22Rv1 (cell line): ENCODE measurements at regions not wholly inside any gene's neighbourhood (a gene's known extent, or its start where the extent isn't known, plus 50 kb on each side); places are given as distances from the start of the nearest gene placed in this dataset.

ENCODE experiments used
- ZFX ChIP-seq: fragments of 450-650 bp; IDR thresholded peaks from 2 replicates; pipeline ENCODE4 v1.6.1; 2017; ENCODE audit warnings: antibody characterized with exemption, borderline replicate concordance
- TF ChIP-seq, protein P1 (sequence below): fragments of 450-650 bp; IDR thresholded peaks from 2 replicates; pipeline ENCODE4 v1.5.1; 2017; ENCODE audit warnings: mild to moderate bottlenecking

DNA sequence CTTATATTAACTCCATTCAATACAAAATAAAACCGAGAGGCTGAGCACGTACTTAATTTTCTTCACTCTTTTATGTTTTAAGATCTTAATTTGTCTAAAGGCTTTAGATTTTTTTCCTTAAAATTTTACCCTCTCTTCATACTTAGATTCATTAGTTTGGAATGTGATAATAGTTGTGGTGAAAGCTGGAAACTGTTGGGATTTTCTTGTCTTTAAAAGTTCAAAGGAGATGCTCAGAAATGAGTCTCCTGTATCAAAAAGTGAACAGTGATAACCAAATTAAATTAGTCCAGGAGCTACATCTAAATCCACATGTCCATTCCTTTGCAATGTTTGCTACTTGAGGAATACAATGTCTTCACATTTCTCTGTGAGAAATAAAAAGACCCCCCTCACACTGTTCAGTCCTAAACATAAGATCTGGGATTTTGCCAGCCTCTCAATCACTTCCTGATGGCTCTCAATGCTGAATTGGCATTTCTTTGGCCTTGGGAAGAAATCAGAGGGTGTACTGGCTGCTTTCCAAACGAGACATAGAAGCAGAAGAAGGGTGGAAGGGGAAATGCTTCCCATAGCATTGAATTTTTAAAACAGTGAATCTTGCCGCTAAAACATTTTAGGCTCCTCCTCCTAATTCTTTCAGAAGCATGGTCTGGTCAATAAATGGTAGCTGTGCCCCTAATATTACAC is 245.0 kb downstream of the SHOX2 start:
- TF ChIP-seq, protein P1, sequence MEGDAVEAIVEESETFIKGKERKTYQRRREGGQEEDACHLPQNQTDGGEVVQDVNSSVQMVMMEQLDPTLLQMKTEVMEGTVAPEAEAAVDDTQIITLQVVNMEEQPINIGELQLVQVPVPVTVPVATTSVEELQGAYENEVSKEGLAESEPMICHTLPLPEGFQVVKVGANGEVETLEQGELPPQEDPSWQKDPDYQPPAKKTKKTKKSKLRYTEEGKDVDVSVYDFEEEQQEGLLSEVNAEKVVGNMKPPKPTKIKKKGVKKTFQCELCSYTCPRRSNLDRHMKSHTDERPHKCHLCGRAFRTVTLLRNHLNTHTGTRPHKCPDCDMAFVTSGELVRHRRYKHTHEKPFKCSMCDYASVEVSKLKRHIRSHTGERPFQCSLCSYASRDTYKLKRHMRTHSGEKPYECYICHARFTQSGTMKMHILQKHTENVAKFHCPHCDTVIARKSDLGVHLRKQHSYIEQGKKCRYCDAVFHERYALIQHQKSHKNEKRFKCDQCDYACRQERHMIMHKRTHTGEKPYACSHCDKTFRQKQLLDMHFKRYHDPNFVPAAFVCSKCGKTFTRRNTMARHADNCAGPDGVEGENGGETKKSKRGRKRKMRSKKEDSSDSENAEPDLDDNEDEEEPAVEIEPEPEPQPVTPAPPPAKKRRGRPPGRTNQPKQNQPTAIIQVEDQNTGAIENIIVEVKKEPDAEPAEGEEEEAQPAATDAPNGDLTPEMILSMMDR, result no peak
- TF ChIP-seq ZFX, result no peak
